ENCODE measurements at regions not wholly inside any gene's neighbourhood (a gene's known extent, or its start where the extent isn't known, plus 50 kb on each side); places are given as distances from the start of the nearest gene placed in this dataset.

- Mint-ChIP-seq H3K27ac (no peak overlapping the region), H3K4me1 (no peaks in the 10 kb centered on the region), H3K27me3 (no peaks in the 10 kb centered on the region), H3K9me3 (peaks cover 3% of the 10 kb centered on the region), H3K4me3 (no peak overlapping the region), H3K36me3 (ENCODE audit: low read depth) (no peaks in the 10 kb centered on the region)
- ChIA-PET POLR2A (no interaction called here), CTCF (no interaction called here)
- no peak for DNase-seq
Measured at GRCh38 chr10:125449571-125449970, 233.4 kb downstream of the TEX36 start.

GRCh38 chr10:125448596-125448995 lies 234.4 kb downstream of the TEX36 start:
- no peak for DNase-seq
- H3K27ac Mint-ChIP-seq = no peak overlapping the region
- H3K4me1 Mint-ChIP-seq = no peaks in the 10 kb centered on the region
- ChIA-PET POLR2A (no interaction called here), CTCF (interaction anchor here (0.7 to 1.2 kb wide), 2 partner anchors 12 to 1925 kb away, joined by 3 read pairs; no protein-coding TSS in a partner anchor)
- H3K9me3 Mint-ChIP-seq = peaks cover 3% of the 10 kb centered on the region
- H3K27me3 Mint-ChIP-seq = no peaks in the 10 kb centered on the region
- H3K4me3 Mint-ChIP-seq = no peak overlapping the region
- no peaks in the 10 kb centered on the region for H3K36me3 Mint-ChIP-seq (ENCODE audit: low read depth)

GRCh38 chr10:125444790-125445189 lies 238.2 kb downstream of the TEX36 start:
- Mint-ChIP-seq H3K27ac (no peak overlapping the region), H3K36me3 (ENCODE audit: low read depth) (no peaks in the 10 kb centered on the region), H3K4me3 (no peak overlapping the region), H3K27me3 (no peaks in the 10 kb centered on the region), H3K9me3 (no peaks in the 10 kb centered on the region), H3K4me1 (no peaks in the 10 kb centered on the region)
- DNase-seq = no peak
- CTCF ChIA-PET = no interaction called here
- POLR2A ChIA-PET = no interaction called here

GRCh38 chr10:125442856-125443540 lies 240.0 kb downstream of the TEX36 start:
- CTCF ChIA-PET = no interaction called here
- no peaks in the 10 kb centered on the region for H3K36me3 Mint-ChIP-seq (ENCODE audit: low read depth)
- H3K27me3 Mint-ChIP-seq = no peaks in the 10 kb centered on the region
- POLR2A ChIA-PET = no interaction called here
- H3K4me3 Mint-ChIP-seq = no peak overlapping the region
- DNase-seq = no peak
- H3K27ac Mint-ChIP-seq = no peak overlapping the region
- H3K9me3 Mint-ChIP-seq = no peaks in the 10 kb centered on the region
- H3K4me1 Mint-ChIP-seq = no peaks in the 10 kb centered on the region

- H3K4me1 Mint-ChIP-seq = no peaks in the 10 kb centered on the region
- H3K4me3 Mint-ChIP-seq = no peak overlapping the region
- ChIA-PET POLR2A (no interaction called here), CTCF (no interaction called here)
- H3K36me3 Mint-ChIP-seq (ENCODE audit: low read depth) = no peaks in the 10 kb centered on the region
- no peak overlapping the region for H3K27ac Mint-ChIP-seq
- no peak for DNase-seq
- no peaks in the 10 kb centered on the region for H3K9me3 Mint-ChIP-seq
- H3K27me3 Mint-ChIP-seq = no peaks in the 10 kb centered on the region
Measured at GRCh38 chr10:125441151-125441550, 241.8 kb downstream of the TEX36 start.

- POLR2A ChIA-PET = no interaction called here
- Mint-ChIP-seq H3K27me3 (no peaks in the 10 kb centered on the region), H3K4me1 (no peaks in the 10 kb centered on the region), H3K36me3 (ENCODE audit: low read depth) (no peaks in the 10 kb centered on the region), H3K4me3 (no peak overlapping the region), H3K27ac (no peak overlapping the region), H3K9me3 (peaks cover 8% of the 10 kb centered on the region)
- CTCF ChIA-PET = no interaction called here
- no peak for DNase-seq
Measured at GRCh38 chr10:125431149-125431548, 251.8 kb downstream of the TEX36 start.

- H3K27ac Mint-ChIP-seq = no peak overlapping the region
- ChIA-PET CTCF (no interaction called here), POLR2A (no interaction called here)
- H3K27me3 Mint-ChIP-seq = no peaks in the 10 kb centered on the region
- no peaks in the 10 kb centered on the region for H3K36me3 Mint-ChIP-seq (ENCODE audit: low read depth)
- no peak for DNase-seq
- no peak overlapping the region for H3K4me3 Mint-ChIP-seq
- H3K9me3 Mint-ChIP-seq = peaks cover 5% of the 10 kb centered on the region
- H3K4me1 Mint-ChIP-seq = no peaks in the 10 kb centered on the region
Measured at GRCh38 chr10:125428054-125428453, 254.9 kb downstream of the TEX36 start.

- POLR2A ChIA-PET = no interaction called here
- no peaks in the 10 kb centered on the region for H3K4me1 Mint-ChIP-seq
- peaks cover 5% of the 10 kb centered on the region for H3K9me3 Mint-ChIP-seq
- H3K27ac Mint-ChIP-seq = no peak overlapping the region
- H3K36me3 Mint-ChIP-seq (ENCODE audit: low read depth) = no peaks in the 10 kb centered on the region
- CTCF ChIA-PET = no interaction called here
- no peaks in the 10 kb centered on the region for H3K27me3 Mint-ChIP-seq
- H3K4me3 Mint-ChIP-seq = no peak overlapping the region
- DNase-seq = no peak
Measured at GRCh38 chr10:125424191-125424847, 258.6 kb downstream of the TEX36 start.

GRCh38 chr10:125423569-125423968 lies 259.4 kb downstream of the TEX36 start:
- POLR2A ChIA-PET = no interaction called here
- Mint-ChIP-seq H3K36me3 (ENCODE audit: low read depth) (no peaks in the 10 kb centered on the region), H3K4me3 (no peak overlapping the region), H3K27me3 (no peaks in the 10 kb centered on the region), H3K27ac (no peak overlapping the region), H3K9me3 (peaks cover 5% of the 10 kb centered on the region), H3K4me1 (no peaks in the 10 kb centered on the region)
- CTCF ChIA-PET = no interaction called here
- no peak for DNase-seq

- DNase-seq = no peak
- no peak overlapping the region for H3K27ac Mint-ChIP-seq
- H3K4me3 Mint-ChIP-seq = no peak overlapping the region
- H3K27me3 Mint-ChIP-seq = no peaks in the 10 kb centered on the region
- H3K9me3 Mint-ChIP-seq = no peaks in the 10 kb centered on the region
- H3K36me3 Mint-ChIP-seq (ENCODE audit: low read depth) = no peaks in the 10 kb centered on the region
- H3K4me1 Mint-ChIP-seq = no peaks in the 10 kb centered on the region
- ChIA-PET CTCF (no interaction called here), POLR2A (no interaction called here)
Measured at GRCh38 chr10:125419831-125420230, 259.5 kb upstream of the CTBP2 start.

- no peaks in the 10 kb centered on the region for H3K9me3 Mint-ChIP-seq
- CTCF ChIA-PET = no interaction called here
- H3K27ac Mint-ChIP-seq = no peak overlapping the region
- H3K27me3 Mint-ChIP-seq = no peaks in the 10 kb centered on the region
- no peaks in the 10 kb centered on the region for H3K36me3 Mint-ChIP-seq (ENCODE audit: low read depth)
- no peaks in the 10 kb centered on the region for H3K4me1 Mint-ChIP-seq
- no peak for DNase-seq
- H3K4me3 Mint-ChIP-seq = no peak overlapping the region
- POLR2A ChIA-PET = no interaction called here
Measured at GRCh38 chr10:125419146-125419545, 258.8 kb upstream of the CTBP2 start.

- H3K4me3 Mint-ChIP-seq = no peak overlapping the region
- POLR2A ChIA-PET = no interaction called here
- CTCF ChIA-PET = no interaction called here
- no peaks in the 10 kb centered on the region for H3K27me3 Mint-ChIP-seq
- H3K36me3 Mint-ChIP-seq (ENCODE audit: low read depth) = no peaks in the 10 kb centered on the region
- H3K9me3 Mint-ChIP-seq = no peaks in the 10 kb centered on the region
- no peaks in the 10 kb centered on the region for H3K4me1 Mint-ChIP-seq
- DNase-seq = no peak
- H3K27ac Mint-ChIP-seq = no peak overlapping the region
Measured at GRCh38 chr10:125417605-125418004, 257.2 kb upstream of the CTBP2 start.

GRCh38 chr10:125415964-125416363 lies 255.6 kb upstream of the CTBP2 start:
- ChIA-PET CTCF (no interaction called here), POLR2A (interaction anchor here (1.0 kb wide), 1 partner anchor 9 kb away, joined by 3 read pairs; no protein-coding TSS in a partner anchor)
- Mint-ChIP-seq H3K9me3 (no peaks in the 10 kb centered on the region), H3K27me3 (no peaks in the 10 kb centered on the region), H3K27ac (no peak overlapping the region), H3K4me1 (no peaks in the 10 kb centered on the region), H3K36me3 (ENCODE audit: low read depth) (no peaks in the 10 kb centered on the region), H3K4me3 (no peak overlapping the region)
- DNase-seq = no peak

GRCh38 chr10:125415006-125415633 lies 254.8 kb upstream of the CTBP2 start:
- ChIA-PET CTCF (no interaction called here), POLR2A (no interaction called here)
- H3K9me3 Mint-ChIP-seq = no peaks in the 10 kb centered on the region

More at GRCh38 chr10:125415006-125415633, 254.8 kb upstream of the CTBP2 start:
- Mint-ChIP-seq H3K36me3 (ENCODE audit: low read depth) (no peaks in the 10 kb centered on the region), H3K4me3 (no peak overlapping the region), H3K4me1 (no peaks in the 10 kb centered on the region), H3K27ac (no peak overlapping the region), H3K27me3 (no peaks in the 10 kb centered on the region)
- DNase-seq = no peak
